K562 (cell line): ENCODE measurements at regions not wholly inside any gene's neighbourhood (a gene's known extent, or its start where the extent isn't known, plus 50 kb on each side); places are given as distances from the start of the nearest gene placed in this dataset.

ENCODE experiments used
- ATAC-seq: fragments of 200-7000 bp; cut with Tn5 transposase; 3 replicates; pipeline ENCODE4 v1.9.1; 2020; ENCODE audit warnings: moderate library complexity
- BruUV-seq: library from RNA; stranded (reverse); fragments of 400-500 nt; replicated peaks from 2 replicates; lab custom pipeline; 2021; lab: Mats Ljungman, UMichigan
- CTCF ChIA-PET: fragments of 300-600 bp; formaldehyde crosslinking; extraction: SDS; loops from one replicate; lab custom pipeline; 2021; ENCODE audit warnings: low intra/inter-chr PET ratio; lab: Yijun Ruan, JAX
- POLR2A ChIA-PET: fragments of 300-600, 350-650 bp; sonication (Branson Sonifier 250); formaldehyde crosslinking; extraction: SDS; loops from one replicate; lab custom pipeline; 2021; ENCODE audit warnings: antibody characterized with exemption, inconsistent platforms; lab: Yijun Ruan, JAX
- DNase-seq, 4 experiments: peaks; one replicate each; pipeline versions ENCODE4 v3.0.0 to v3.0.0-alpha.2; 2011 to 2018; ENCODE audit warnings: low spot score in 3 of 4, mixed read lengths in 3 of 4; ENCODE audit errors: extremely low read depth in 1 of 4
- FAIRE-seq: peaks from 2 replicates; lab custom pipeline; 2011; peaks lifted over from hg19 to GRCh38; lab: Jason Lieb, UNC
- H2AFZ ChIP-seq: 2 replicates; pipeline ENCODE4 v1.6.0; 2011; ENCODE audit warnings: low read depth, low read length, control low read depth, inconsistent platforms
- H3K27ac ChIP-seq: fragments of 200-600 bp; 3 replicates; pipeline ENCODE4 v1.8.0; 2011; ENCODE audit warnings: low read depth, mild to moderate bottlenecking, control low read depth, inconsistent platforms, low read length, moderate library complexity, mixed read lengths; ENCODE audit errors: extremely low read depth
- H3K27me3 ChIP-seq, 2 experiments: fragments of 300-600 bp in 1 of 2; 2 replicates in 1 of 2; 3 replicates in 1 of 2; pipeline versions ENCODE4 v1.6.0 to v1.8.0; 2011; ENCODE audit warnings: inconsistent platforms in 2 of 2, low read length in 2 of 2, mild to moderate bottlenecking in 1 of 2, mixed read lengths in 1 of 2, moderate library complexity in 1 of 2; ENCODE audit not compliant: control insufficient read depth in 2 of 2, insufficient read depth in 2 of 2
- H3K36me3 ChIP-seq: fragments of 300-600 bp; 3 replicates; pipeline ENCODE4 v1.8.0; 2011; ENCODE audit warnings: mild to moderate bottlenecking, low read length, inconsistent platforms; ENCODE audit not compliant: control insufficient read depth, insufficient read depth
- H3K4me1 ChIP-seq, 2 experiments: fragments of 200-600 bp in 1 of 2; replicated peaks in 1 of 2; 2 replicates in 1 of 2; 3 replicates in 1 of 2; pipeline versions ENCODE4 v1.5.1 to v1.8.0; 2011; ENCODE audit warnings: inconsistent platforms in 2 of 2, low read length in 2 of 2, mild to moderate bottlenecking in 1 of 2, mixed read lengths in 1 of 2, moderate library complexity in 1 of 2; ENCODE audit not compliant: control insufficient read depth in 2 of 2, insufficient read depth in 2 of 2
- H3K4me2 ChIP-seq: 2 replicates; pipeline ENCODE4 v1.6.1; 2011; ENCODE audit warnings: low read length, control low read depth, inconsistent platforms, mixed read lengths; ENCODE audit not compliant: insufficient read depth
- H3K4me3 ChIP-seq: fragments of 200-600 bp; sonication (generic), shearing (Covaris generic); 2 replicates; pipeline ENCODE4 v1.5.1; 2016; ENCODE audit warnings: control low read depth, inconsistent platforms
- H3K79me2 ChIP-seq: fragments of 200-600 bp; 3 replicates; pipeline ENCODE4 v1.8.0; 2011; ENCODE audit warnings: low read length, inconsistent platforms; ENCODE audit not compliant: control insufficient read depth, insufficient read depth
- H3K9ac ChIP-seq, 2 experiments: 2 replicates each; pipeline versions ENCODE4 v1.6.0 to v1.6.1; 2011; ENCODE audit warnings: low read depth in 2 of 2, low read length in 2 of 2, control low read depth in 1 of 2, inconsistent platforms in 1 of 2, mild to moderate bottlenecking in 1 of 2, mixed read lengths in 1 of 2; ENCODE audit not compliant: insufficient read depth in 1 of 2
- H3K9me1 ChIP-seq: one replicate; pipeline ENCODE4 v1.6.0; 2011; ENCODE audit warnings: inconsistent platforms, mild to moderate bottlenecking, low read length, moderate library complexity; ENCODE audit not compliant: control insufficient read depth, insufficient read depth
- H3K9me3 ChIP-seq: replicated peaks from 2 replicates; pipeline ENCODE4 v1.5.1; 2011; ENCODE audit warnings: low read depth, low read length, inconsistent platforms; ENCODE audit not compliant: control insufficient read depth, insufficient read depth
- H4K20me1 ChIP-seq: replicated peaks from 2 replicates; pipeline ENCODE4 v1.6.1; 2011; ENCODE audit warnings: low read length, inconsistent platforms, mixed read lengths; ENCODE audit not compliant: control insufficient read depth, insufficient read depth
- EZH2 ChIP-seq: IDR thresholded peaks from 2 replicates; pipeline ENCODE4 v1.6.1; 2012; ENCODE audit warnings: low read depth, mild to moderate bottlenecking, inconsistent platforms, low read length, borderline replicate concordance
- GABPB2 ChIP-seq: fragments of 250-450 bp; sonication (Bioruptor Pico); conservative IDR thresholded peaks from 2 replicates; pipeline ENCODE4 v1.5.1; 2021; ENCODE audit warnings: mild to moderate bottlenecking
- KDM1A ChIP-seq, 2 experiments: fragments of 450-650 bp; IDR thresholded peaks; 2 replicates each; pipeline ENCODE4 v1.6.1; 2016; ENCODE audit warnings: mild to moderate bottlenecking in 2 of 2
- PRMT5 ChIP-seq: sonication (generic); formaldehyde crosslinking; IDR thresholded peaks from 2 replicates; pipeline ENCODE4 v1.5.0; 2020; ENCODE audit warnings: missing genetic modification reagents
- RHOXF2B ChIP-seq: fragments of 250-450 bp; sonication (Bioruptor Pico); conservative IDR thresholded peaks from 2 replicates; pipeline ENCODE4 v1.5.1; 2021
- SMAD1 ChIP-seq: fragments of 150-350 bp; IDR thresholded peaks from 2 replicates; pipeline ENCODE4 v1.6.1; 2014; ENCODE audit warnings: low read length, low read depth; ENCODE audit not compliant: partially characterized antibody
- SRF ChIP-seq, 2 experiments: fragments of 250-450, 450-650 bp in 1 of 2; sonication (Bioruptor Pico) in 1 of 2; sonication (generic) in 1 of 2; formaldehyde crosslinking; IDR thresholded peaks; 2 replicates each; pipeline versions ENCODE4 v1.5.0 to v1.5.1; 2020 to 2022; ENCODE audit warnings: mild to moderate bottlenecking in 1 of 2, missing genetic modification reagents in 1 of 2
- XRCC3 ChIP-seq: fragments of 450-650 bp; IDR thresholded peaks from 2 replicates; pipeline ENCODE4 v1.6.1; 2017; ENCODE audit warnings: mild to moderate bottlenecking, moderate library complexity
- ZNF253 ChIP-seq: fragments of 250-450 bp; sonication (Bioruptor Pico); conservative IDR thresholded peaks from 2 replicates; pipeline ENCODE4 v1.6.1; 2021; ENCODE audit warnings: mild to moderate bottlenecking
- WGBS: fragments of 100-300 bp; shearing (Covaris generic); methylation state at CpG from one replicate; pipeline ENCODE4 v1.1.6; 2016; ENCODE audit warnings: low coverage, mixed read lengths; ENCODE audit not compliant: insufficient coverage; ENCODE audit errors: missing lambda C conversion rate; 5-methylcytosine and 5-hydroxymethylcytosine counted together
- in situ Hi-C: fragments of 300-500 bp; cut with MboI; formaldehyde crosslinking; loops from 4 replicates; pipeline ENCODE4 v1.15.0; 2018; ENCODE audit warnings: inconsistent platforms, mixed read lengths
- intact Hi-C: fragments of 100-400 bp; cut with micrococcal nuclease; formaldehyde crosslinking; loops from 2 replicates; pipeline ENCODE4 v1.14.2; 2022
- TF ChIP-seq, protein P1 (sequence below): IDR thresholded peaks from 2 replicates; pipeline ENCODE4 v1.6.1; 2016; ENCODE audit warnings: missing genetic modification characterization, missing compliant biosample characterization
- TF ChIP-seq, protein P2 (sequence below): fragments of 250-450 bp; sonication (Bioruptor Pico); IDR thresholded peaks from 2 replicates; pipeline ENCODE4 v1.8.0; 2021; ENCODE audit warnings: moderate library complexity, mild to moderate bottlenecking, inconsistent platforms

DNA sequence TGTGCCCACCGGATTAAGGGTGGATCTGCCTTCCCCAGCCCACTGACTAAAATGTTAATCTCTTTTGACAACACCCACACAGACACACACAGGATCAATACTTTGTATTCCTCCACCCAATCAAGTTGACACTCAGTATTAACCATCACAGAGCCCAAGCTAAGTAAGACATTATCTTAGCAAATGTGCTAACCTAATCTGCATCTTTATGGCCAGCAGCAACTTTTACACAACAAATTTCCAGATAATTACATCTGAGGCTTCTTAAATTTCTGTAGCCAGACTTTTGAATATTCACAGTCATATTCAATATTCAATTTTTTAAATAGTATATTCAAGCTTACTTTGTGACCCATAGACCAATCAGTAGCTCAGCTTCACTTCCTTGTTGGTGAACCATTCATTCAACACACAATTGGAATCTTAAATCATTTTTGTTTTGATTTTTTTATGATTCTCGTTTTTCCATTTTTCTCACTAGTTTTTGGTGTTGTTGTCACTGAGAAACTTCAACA is 594.2 kb downstream of the IPMK start:
- WGBS = 0% methylated on average over 2 of the region's 2 CpGs
- CTCF ChIA-PET = no interaction called here
- BruUV-seq = no TSS peak

DNA sequence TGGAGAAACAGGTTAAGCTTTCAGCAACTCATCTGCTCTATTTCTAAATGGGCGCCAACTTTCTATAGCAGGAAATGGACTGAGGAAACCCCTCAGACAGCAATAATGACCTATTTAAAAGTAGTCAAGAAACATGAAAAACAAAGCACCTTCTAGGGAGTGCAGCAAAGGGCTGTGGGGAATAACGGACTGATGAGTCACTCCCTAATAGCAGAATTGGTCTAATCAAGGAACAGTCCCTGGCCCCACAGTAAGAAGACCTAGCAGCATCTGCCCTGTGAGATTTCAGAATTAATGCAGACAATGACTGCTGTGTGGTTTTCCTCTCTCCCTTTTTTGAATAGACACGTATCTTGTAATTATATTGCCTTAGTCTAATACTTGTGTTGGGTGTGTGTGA is 602.9 kb downstream of the IPMK start:
- no peak overlapping the region for H3K4me2 ChIP-seq
- H3K27ac ChIP-seq = no peak overlapping the region
- ATAC-seq (no peak), DNase-seq (no peak), FAIRE-seq (no peak)
- intact Hi-C loops = no loop called here
- no peaks in the 10 kb centered on the region for H3K79me2 ChIP-seq
- H2AFZ ChIP-seq = no peak overlapping the region
- H3K36me3 ChIP-seq = no peaks in the 10 kb centered on the region
- H3K9ac ChIP-seq = no peak overlapping the region
- H3K27me3 ChIP-seq = no peaks in the 10 kb centered on the region
- H4K20me1 ChIP-seq = no peaks in the 10 kb centered on the region
- WGBS = 0% methylated on average over 3 of the region's 3 CpGs
- POLR2A ChIA-PET = no interaction called here
- CTCF ChIA-PET = no interaction called here
- no TSS peak for BruUV-seq
- no peak overlapping the region for H3K4me3 ChIP-seq
- in situ Hi-C loops = no loop called here
- H3K9me3 ChIP-seq = no peaks in the 10 kb centered on the region
- H3K4me1 ChIP-seq = no peaks in the 10 kb centered on the region
- no peak for TF ChIP-seq PRMT5 (CRISPR knock-in tag)
- no peak for TF ChIP-seq EZH2
- TF ChIP-seq XRCC3 = no peak
- no peak for TF ChIP-seq SMAD1
- no peak for TF ChIP-seq RHOXF2B (CRISPR knock-in tag)
- TF ChIP-seq, protein P1, sequence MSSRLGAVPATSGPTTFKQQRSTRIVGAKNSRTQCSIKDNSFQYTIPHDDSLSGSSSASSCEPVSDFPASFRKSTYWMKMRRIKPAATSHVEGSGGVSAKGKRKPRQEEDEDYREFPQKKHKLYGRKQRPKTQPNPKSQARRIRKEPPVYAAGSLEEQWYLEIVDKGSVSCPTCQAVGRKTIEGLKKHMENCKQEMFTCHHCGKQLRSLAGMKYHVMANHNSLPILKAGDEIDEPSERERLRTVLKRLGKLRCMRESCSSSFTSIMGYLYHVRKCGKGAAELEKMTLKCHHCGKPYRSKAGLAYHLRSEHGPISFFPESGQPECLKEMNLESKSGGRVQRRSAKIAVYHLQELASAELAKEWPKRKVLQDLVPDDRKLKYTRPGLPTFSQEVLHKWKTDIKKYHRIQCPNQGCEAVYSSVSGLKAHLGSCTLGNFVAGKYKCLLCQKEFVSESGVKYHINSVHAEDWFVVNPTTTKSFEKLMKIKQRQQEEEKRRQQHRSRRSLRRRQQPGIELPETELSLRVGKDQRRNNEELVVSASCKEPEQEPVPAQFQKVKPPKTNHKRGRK = no peak
- no peak for TF ChIP-seq KDM1A (IDR thresholded peaks at IDR 0.05)
- no peak for TF ChIP-seq ZNF253 (CRISPR knock-in tag)
- TF ChIP-seq, all 486 proteins: peak for 0
- no peaks in the 10 kb centered on the region for H3K9me1 ChIP-seq

More for the DNA sequence above, 594.2 kb downstream of the IPMK start:
- H4K20me1 ChIP-seq = no peaks in the 10 kb centered on the region
- POLR2A ChIA-PET = no interaction called here
- no peak overlapping the region for H3K4me2 ChIP-seq
- H2AFZ ChIP-seq = no peak overlapping the region
- ATAC-seq (no peak), FAIRE-seq (no peak), DNase-seq (no peak)
- H3K36me3 ChIP-seq = no peaks in the 10 kb centered on the region
- no peak overlapping the region for H3K9ac ChIP-seq
- no peak overlapping the region for H3K27ac ChIP-seq
- H3K9me1 ChIP-seq = no peaks in the 10 kb centered on the region
- H3K9me3 ChIP-seq = no peaks in the 10 kb centered on the region
- H3K79me2 ChIP-seq = no peaks in the 10 kb centered on the region
- intact Hi-C loops (no loop called here), in situ Hi-C loops (no loop called here)
- no peaks in the 10 kb centered on the region for H3K4me1 ChIP-seq
- H3K27me3 ChIP-seq = no peaks in the 10 kb centered on the region
- no peak overlapping the region for H3K4me3 ChIP-seq
- no peak for TF ChIP-seq SRF (CRISPR knock-in tag; IDR thresholded peaks at IDR 0.05)
- TF ChIP-seq, protein P2, sequence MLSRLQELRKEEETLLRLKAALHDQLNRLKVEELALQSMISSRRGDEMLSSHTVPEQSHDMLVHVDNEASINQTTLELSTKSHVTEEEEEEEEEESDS (CRISPR knock-in tag) = no peak
- no peak for TF ChIP-seq GABPB2 (CRISPR knock-in tag)
